GM19193 (cell line): ENCODE measurements at regions not wholly inside any gene's neighbourhood (a gene's known extent, or its start where the extent isn't known, plus 50 kb on each side); places are given as distances from the start of the nearest gene placed in this dataset.

Source experiments
- POLR2A ChIP-seq: IDR thresholded peaks from 4 replicates; pipeline ENCODE4 v1.6.1; 2011; ENCODE audit not compliant: insufficient read depth, insufficient read length; ENCODE audit errors: extremely low read depth

GRCh38 chr10:90440870-90441269 is 417.0 kb downstream of the HTR7 start:
- no peak for TF ChIP-seq POLR2A

- no peak for TF ChIP-seq POLR2A
Measured at GRCh38 chr10:90443342-90443741, 414.5 kb downstream of the HTR7 start.

- no peak for TF ChIP-seq POLR2A
Measured at GRCh38 chr10:90447831-90448230, 410.0 kb downstream of the HTR7 start.

- no peak for TF ChIP-seq POLR2A
Measured at GRCh38 chr10:90450797-90451196, 407.0 kb downstream of the HTR7 start.

GRCh38 chr10:90451283-90451682 is 406.6 kb downstream of the HTR7 start:
- no peak for TF ChIP-seq POLR2A

GRCh38 chr10:90458054-90458453 is 399.8 kb downstream of the HTR7 start:
- TF ChIP-seq POLR2A: no peak

GRCh38 chr10:90458571-90458970 is 399.3 kb downstream of the HTR7 start:
- TF ChIP-seq POLR2A: no peak

GRCh38 chr10:90461437-90462155 is 396.2 kb downstream of the HTR7 start:
- no peak for TF ChIP-seq POLR2A

GRCh38 chr10:90462749-90463470 is 394.9 kb downstream of the HTR7 start:
- TF ChIP-seq POLR2A: no peak

GRCh38 chr10:90464329-90464728 is 393.5 kb downstream of the HTR7 start:
- no peak for TF ChIP-seq POLR2A

GRCh38 chr10:90470966-90471365 is 386.9 kb downstream of the HTR7 start:
- no peak for TF ChIP-seq POLR2A

- TF ChIP-seq POLR2A: no peak
Measured at GRCh38 chr10:90480466-90480865, 377.4 kb downstream of the HTR7 start.

GRCh38 chr10:90481326-90481923 is 376.4 kb downstream of the HTR7 start:
- TF ChIP-seq POLR2A: no peak

GRCh38 chr10:90484518-90484917 is 373.3 kb downstream of the HTR7 start:
- no peak for TF ChIP-seq POLR2A

GRCh38 chr10:90494183-90494582 is 363.7 kb downstream of the HTR7 start:
- TF ChIP-seq POLR2A: no peak

- TF ChIP-seq POLR2A: no peak
Measured at GRCh38 chr10:90504172-90504571, 353.7 kb downstream of the HTR7 start.

GRCh38 chr10:90526721-90527120 is 331.1 kb downstream of the HTR7 start:
- TF ChIP-seq POLR2A: no peak

GRCh38 chr10:90530521-90530920 is 327.3 kb downstream of the HTR7 start:
- no peak for TF ChIP-seq POLR2A
